TTC549 (cell line): ENCODE measurements at regions not wholly inside any gene's neighbourhood (a gene's known extent, or its start where the extent isn't known, plus 50 kb on each side); places are given as distances from the start of the nearest gene placed in this dataset.
A peak's percentile ranks its signal among the peaks of the same experiment; 100 is the strongest.

Experiments
- FAIRE-seq: peaks from 2 replicates; lab custom pipeline; 2012; peaks lifted over from hg19 to GRCh38; lab: Jason Lieb, UNC

DNA sequence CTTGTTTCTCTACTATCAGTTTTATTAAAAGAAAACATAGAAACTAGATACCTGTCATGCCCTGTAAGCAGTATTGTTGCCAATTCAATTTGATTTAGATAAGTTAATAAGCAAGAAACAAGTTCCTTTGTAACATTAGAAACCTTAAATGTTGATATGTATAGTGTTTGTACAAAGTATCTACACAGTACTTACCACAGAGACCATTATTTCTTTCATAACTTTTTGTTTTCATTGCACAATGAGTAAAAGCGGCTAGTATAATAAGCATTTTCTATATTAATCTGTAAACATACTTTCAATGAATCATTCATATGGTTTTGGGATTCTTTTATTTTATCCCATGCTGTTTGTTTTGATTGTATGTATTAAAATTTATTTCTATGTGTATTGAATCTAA is 305.1 kb downstream of the TTC6 start:
- FAIRE-seq: no peak

DNA sequence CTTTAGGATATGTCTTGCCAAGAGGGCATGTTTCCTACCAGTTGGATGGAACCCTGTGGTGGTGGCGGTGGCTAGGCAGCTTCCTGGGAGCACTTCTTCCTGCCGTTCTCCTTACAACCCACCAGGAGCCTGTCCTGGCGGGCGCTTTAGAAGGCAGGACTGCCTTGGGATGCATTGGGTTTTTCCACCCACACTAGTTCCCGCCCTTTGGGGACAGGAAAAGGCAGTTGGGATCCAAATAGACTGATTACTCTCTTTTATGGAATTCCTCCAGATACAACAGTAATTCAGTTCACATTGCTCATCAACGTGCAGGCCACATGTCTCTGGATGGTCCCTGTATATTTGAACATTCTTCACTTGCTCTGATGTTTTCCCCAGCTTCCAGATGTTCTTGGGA is 305.7 kb upstream of the SSTR1 start:
- no peak for FAIRE-seq

DNA sequence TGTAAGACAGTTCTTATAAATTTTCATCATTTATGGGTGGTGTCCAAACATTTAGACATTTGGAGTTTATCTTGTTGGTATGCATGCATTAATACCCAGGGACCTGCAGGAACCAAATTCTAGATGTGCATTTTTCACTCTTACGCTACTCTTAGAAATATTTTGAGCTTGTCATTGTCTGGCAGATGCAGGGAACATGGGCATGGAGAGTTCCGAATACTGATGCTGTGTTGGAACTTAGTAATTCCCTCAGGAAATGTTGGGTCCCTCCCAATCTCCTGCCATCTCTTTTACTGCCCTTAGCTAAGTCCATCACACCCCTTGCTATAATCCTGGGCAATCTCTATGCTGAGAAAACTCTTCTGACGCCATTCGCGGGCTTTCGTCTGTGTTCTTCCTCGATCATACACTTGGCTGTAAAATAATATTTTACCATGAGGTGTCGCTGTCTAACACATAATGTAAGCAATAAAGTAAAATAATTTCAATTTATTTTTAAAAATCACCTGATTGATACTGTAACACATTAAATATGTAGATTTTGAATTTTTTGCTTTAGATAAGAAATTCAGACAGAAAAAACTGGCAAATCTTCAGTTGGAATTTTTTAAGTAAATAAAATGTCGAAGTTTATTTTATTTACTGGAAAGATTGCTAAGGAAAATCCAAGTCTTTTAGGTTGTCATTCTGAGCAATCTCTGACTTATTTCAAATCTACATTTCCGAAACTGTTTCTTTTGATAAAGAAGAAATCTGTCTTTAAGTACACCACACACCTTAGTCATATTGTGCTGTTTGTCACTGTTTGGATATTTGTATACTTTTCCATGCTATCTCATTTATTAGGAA is 304.1 kb upstream of the SSTR1 start:
- peak; percentile 58 for FAIRE-seq

DNA sequence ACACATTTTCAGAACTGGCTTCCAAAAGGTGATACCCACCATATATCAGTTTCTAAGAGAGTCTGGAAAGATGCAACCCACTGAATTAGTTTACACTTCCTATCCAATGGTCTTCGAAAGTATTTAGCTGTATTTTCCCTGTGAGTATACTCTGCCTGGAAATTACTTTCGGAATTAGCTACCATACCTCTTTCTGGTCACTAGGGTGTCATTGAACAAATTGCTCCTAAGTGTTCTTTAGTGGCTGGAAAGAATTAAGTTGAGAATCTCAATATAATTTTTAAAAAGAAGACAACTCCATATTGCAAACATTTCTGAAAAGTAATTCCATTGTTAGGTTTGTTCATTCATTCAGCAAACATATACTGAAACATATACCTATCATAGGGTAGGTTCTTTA is 283.1 kb upstream of the SSTR1 start:
- FAIRE-seq: no peak

DNA sequence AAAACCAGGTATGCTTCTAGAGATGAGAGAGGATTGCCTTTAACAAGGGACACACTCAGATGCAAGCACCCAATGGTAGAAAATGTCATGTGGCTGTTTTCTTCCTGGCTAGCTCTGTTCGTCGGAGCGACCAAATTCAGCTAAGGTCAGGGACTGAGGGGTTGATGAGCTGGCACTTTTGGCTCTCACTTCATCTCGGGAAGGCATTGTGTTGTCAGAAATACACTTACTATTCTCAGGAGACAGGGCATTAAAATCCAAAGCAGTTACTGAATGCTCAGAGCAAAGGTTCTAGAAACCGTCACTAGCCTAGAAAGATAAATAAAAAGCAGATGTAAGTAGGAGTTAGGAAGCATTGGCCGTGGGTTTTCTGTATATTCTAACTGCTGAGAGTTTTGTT is 275.7 kb upstream of the SSTR1 start:
- no peak for FAIRE-seq

DNA sequence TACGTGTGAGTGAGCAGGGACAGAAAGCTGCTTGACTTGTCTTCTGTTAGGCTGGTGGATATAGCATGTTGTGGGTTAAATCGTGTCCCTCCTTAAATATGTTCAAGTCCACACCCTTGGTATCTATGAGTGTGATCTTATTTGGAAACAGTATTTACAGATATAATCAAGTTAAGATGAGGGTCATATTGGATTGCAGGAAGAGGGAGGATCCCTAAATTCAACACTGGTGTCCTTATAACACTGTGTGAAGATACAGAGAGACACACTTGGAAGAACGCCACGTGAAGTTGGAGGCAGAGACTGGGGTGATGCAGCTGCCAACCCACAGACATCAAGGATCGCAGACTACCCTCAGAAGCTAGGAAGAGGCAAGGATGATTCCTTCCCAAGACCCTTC is 275.2 kb upstream of the SSTR1 start:
- no peak for FAIRE-seq

DNA sequence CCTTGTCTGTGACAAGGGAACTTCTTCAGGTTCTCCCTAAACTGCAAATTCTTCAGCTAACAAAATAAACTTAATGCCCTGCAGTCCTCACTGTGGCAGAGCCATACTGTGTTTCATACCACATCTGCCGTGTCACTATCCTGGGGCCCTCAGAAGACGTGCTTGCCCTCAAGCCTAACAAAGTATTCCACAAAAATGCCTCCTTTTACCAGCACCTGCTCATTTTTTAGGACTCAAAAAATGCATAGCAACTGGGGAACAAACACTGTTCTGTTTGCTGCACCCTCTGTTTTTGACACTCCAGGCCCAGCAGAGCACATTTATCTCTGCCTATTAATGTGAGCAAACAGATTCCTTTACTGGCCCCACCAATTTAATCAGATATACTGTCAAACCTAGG is 270.7 kb upstream of the SSTR1 start:
- FAIRE-seq: no peak

DNA sequence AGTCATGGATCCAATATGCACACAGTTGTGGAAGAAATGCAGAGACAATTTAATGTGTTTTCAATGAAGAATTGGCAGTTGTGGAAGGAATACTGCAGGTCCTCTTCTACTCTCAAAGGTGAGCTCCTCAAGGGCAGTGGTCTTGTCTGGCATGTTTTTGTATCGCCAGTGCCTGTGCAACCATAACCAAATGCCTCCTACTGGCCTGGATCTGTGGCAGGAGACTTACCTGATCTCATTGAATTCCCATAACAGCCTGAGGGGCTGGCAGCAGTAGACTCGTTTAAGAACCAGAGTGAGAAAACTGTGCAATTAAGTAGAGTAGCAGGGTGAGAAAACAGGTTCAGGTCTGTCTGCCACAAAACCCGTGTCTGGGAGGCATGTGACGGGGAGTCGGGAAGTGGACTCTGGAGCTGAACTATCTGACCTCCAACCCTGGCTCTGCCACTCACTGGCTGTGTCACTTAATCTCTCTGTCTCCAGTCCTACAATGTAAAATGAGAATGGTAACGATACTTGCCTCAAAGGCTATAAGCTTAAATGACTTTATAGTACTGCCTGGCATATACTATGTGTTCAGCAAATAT is 268.2 kb upstream of the SSTR1 start:
- no peak for FAIRE-seq

DNA sequence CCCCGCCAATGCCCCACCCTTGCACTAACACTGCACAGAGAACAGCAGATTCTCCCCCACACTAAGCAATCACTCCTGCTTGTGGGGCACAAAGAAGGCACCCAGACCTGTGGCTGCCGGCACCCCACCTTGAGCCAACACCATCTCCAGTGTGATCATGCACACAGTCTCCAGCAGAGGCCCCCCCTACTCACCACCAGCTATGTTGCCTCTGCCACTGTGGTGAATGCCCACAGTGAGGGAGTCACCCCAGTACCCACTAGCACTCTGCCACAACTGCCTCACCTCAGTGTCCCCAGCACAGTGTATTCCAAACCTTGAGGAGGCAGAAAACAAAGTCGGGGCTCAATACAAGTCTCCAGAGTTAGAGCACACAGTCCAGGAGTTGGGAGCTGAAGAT is 261.7 kb upstream of the SSTR1 start:
- no peak for FAIRE-seq

DNA sequence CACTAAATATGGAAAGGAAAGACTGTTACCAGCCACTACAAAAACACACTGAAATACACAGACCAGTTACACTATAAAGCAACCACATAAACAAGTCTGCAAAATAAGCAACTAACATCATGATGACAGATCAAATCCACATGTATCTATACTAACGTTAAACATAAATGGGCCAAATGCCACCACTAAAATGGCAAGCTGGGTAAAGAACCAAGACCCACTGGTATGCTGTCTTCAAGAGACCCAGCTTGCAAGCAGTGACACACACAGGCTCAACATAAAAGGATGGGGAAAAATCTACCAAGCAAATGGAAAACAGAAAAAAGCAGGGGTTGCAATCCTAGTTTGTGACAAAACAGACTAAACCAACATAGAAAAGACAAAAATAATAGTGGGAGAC is 260.9 kb upstream of the SSTR1 start:
- no peak for FAIRE-seq

DNA sequence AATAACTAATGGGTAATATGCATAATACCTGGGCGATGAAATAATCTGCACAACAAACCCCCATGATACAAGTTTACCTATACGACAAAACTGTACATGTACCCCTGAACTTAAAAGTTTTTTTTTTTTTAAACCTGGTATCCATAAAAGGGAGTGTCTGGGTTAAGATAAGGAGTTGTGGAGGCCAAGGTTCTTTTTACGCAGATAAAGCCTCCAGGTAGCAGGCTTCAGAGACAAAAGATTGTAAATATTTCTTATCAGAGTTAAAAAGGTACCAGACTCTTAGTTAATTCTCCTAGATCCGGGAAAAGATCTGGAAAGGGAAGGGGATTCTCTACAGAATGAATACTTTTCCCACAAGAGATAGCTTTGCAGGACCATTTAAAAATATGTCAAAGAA is 259.4 kb upstream of the SSTR1 start:
- no peak for FAIRE-seq

DNA sequence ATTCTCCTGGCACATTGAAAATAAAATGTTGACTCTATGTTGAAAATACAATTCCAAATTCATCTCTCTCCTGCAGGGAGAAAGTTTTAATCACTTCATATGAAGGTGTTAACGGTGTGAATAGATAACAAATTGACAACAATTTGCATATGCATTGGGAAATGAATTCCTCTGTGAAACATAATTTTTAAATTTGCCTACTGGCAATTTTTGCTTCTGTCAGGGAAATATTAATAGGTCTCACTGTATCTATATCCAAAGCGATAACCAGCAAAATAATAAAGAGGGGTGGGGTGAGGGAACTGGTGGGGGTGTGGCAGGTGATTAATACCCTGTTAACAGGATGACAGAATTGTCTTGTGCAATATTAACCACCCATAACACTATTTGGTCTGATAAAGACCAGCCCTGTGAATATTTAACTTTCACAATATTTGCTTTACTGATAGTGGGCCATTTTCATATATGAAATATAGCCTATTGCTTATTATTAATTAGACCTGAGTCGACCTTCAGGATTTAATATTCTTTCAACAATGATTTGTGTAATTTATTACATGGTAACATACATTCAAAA is 239.0 kb upstream of the SSTR1 start:
- no peak for FAIRE-seq

DNA sequence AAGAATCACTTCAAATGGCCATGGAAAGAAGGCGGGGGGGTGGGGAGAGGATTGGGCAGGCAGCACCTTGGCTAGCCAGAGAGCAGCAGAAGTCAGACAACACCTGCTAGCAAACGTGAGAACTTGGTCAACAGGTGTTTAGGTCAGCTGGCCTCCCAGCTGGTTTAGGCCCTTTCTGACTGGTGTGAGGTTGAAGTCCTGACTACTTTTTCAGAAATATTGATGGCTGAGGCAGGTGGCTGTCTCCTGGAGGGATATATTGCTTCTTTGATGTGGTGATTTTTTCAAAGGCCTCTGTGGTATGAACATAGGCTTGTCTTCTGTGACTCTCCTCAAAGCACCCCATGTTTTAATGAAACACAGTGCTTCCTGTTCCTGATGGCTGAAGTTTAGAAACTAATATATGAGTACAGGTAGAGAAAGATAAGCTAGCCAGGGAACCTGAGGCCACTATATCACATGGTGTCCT is 238.2 kb upstream of the SSTR1 start:
- no peak for FAIRE-seq

DNA sequence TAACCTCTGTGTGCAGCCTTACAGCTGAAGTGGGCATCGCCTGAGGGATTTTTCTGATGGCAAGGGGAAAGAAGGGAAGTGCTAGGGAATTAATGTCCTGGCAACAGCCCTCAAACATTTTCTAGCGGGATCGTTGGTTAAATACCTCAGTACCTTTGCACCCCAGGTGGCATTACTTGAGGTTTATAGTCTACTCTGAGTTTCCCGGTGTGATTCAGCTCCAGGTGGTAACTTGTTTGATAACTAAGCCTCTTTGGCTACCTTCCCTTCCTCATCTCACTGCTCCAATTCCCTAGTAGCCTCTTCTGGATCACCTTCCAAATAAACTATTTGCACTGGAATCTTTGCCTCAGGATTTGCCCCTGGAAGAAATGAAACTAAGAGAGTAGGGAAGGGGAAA is 237.0 kb upstream of the SSTR1 start:
- FAIRE-seq: no peak

DNA sequence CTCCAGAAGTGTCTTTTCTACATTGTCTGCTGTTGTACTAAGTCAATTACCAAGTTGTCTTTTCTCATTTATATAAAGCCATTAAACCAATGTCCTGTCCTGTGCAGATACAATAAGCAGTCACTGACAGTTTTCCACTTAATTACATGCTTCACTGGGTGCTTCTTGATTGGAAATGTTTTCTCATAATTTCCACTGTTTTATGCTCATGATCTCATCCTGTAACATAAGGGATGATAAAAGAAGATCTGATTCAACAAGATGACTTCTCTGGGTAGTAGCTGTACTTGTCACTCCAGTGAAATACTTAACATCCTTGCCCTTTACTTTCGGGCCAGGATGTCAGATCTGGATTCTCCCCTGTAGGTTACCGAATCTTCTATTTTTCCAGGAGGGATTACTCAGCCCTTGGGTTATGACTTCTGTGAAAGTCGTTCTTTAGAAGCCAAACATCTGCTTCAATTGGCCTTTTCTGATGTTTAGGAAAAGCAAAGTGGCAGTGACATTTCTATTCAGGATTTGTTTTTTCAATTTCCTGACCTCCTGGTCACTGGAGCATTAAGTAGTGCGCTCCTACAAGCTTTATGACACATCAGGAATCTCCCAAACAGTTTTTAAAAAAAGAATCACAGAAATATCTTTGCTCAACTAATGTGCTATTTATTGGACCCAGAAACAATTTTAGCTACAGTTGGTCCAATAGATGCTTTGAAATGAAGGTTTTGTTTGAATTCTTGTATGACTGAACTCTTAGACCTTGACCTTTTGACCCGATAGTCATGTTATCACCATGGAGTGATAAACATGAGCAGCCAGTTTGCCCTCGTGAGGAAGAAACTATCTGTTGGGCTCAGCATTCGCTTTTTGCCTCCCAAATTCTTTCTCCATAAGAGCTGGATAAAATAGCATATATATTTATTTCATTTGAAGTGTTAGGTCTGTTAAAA is 234.5 kb upstream of the SSTR1 start:
- FAIRE-seq: no peak

DNA sequence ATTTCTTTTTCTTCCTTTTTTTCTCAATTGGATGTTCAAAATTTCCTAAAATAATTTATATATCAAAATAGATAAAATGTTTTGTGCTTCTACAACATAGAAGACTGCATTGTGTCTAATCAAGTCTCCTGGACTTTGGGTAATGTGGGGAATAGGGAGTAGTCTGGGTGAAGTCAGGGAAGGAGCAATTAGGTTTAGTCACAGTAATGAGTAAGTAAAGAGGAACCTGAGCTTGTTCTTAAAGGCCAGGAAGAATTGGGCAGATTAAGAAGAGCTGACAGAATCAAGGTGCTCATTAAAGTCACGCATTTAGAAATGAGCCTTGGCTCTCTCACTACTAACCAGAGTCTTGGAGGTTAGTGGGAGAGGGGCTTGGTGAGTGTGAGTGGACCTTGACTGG is 233.3 kb upstream of the SSTR1 start:
- FAIRE-seq: no peak

DNA sequence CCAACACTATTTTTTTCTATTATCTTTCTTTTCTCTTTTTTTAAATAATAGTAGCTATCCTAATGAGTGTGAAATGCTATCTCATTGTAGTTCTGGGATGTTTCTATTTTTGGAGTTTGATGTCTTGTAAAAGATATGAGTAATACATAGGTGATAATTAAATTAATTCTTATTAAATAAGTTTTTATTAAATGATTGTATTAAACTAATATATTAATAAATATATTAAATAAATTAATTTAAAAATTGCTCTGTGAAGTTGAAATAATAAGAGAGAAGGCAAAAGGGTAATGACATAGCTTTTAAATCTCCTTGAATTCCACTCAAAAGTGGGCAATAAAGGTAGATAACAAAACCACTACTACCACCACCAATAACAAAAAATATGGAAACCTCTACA is 230.2 kb upstream of the SSTR1 start:
- no peak for FAIRE-seq

DNA sequence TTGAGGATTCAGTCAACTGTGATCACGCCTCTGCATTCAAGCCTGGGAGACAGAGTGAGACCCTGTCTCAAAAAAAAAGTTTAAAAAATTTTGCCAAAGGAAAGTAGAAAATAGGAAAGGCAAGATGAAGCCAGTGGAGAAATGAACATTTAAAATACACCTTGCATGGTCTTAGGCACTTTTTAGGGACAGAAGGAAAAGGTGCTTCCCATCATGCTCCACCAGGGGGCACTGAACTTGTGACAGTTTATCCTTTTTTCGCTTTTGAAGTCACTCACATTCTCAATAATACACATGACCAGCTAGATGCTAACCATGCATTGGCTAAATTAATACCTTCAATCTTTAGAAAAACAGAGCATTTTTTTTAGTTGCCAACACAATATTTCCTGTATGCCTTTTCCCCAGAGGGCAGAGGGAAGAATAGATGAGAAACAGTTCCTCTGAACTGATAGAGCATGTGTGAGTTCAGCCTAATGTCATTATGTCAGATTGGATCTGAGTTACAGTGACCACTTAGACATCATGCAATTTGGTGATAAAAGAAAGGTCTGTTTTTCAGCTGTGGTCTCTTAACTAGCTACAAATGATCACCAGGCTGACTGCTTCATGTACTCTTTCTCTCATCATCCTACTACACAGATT is 221.8 kb upstream of the SSTR1 start:
- FAIRE-seq: no peak

DNA sequence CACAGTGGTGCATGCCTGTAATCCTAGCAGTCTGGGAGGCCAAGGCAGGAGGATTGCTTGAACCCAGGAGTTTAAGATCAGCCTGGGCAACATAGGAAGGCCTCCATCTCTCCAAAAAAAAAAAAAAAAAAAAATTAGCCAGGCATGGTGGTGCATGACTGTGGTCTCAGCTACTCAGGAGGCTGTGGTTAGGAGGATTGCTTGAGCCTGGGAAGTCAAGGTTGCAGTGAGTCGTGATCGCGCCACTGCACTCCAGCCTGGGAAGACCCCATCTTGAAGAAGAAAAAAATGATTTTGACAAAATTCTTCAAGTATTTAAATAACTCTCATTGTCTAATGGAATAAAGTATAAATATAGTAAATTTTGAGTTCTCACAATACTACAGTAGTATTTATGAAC is 219.2 kb upstream of the SSTR1 start:
- FAIRE-seq: no peak

DNA sequence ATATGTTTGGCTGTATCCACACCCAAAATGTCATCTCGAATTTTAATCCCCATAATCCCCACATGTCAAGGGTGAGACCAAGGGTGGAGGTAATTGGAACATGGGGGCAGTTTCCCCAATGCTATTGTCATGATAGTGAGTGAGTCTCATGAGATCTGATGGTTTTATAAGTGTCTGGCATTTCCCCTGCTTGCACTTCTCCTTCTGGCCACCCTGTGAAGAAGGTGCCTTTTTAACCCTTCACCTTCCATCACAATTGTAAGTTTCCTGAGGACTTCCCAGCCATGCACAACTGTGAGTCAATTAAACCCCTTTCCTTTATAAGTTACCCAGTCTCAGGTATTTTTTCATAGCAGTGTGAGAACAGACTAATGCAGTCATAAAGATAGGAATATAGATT is 216.7 kb upstream of the SSTR1 start:
- no peak for FAIRE-seq

DNA sequence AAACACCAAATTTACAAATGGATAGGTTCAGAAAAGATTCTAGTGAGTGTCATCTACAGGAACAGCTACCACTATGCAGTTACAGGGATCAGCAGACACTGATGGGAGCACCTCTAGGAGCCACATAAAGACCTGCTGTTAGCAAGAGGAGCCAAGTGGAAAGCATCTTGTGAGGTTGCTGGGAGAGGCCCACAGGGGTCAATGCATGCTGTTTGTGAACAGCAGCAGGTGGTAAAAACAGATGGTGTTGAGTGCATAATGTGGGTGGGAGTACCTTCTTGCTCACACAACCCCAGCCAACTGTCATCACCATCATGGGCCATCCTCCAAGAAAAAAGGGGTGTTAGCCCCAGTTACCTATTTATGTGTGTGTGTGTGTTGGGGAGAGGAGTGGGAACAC is 215.2 kb upstream of the SSTR1 start:
- no peak for FAIRE-seq

DNA sequence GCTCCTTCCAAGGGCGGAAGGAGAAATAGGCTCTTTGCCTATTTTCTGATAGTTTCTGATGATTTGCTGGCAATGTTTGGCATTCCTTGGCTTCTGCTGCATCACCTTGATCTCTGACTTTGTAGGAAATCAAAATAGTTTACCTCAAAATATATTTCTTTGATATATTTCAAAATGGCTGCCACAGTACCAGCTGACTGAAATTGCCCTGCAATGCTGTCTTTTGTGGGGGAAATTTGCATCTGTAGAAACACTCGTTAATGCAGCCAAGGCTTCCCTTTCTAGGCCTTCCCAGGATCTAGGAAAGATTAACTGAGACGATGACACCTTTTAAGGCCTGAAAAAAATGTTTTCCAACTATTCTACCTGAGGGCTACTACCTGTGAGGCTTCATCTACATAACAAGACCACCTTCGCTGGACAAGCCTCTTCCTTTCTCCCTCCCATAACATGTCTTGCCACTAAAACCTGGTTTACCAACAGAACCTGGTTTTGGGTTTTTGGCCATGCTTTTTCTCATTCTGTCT is 212.8 kb upstream of the SSTR1 start:
- no peak for FAIRE-seq
